ENCODE measurements at regions not wholly inside any gene's neighbourhood (a gene's known extent, or its start where the extent isn't known, plus 50 kb on each side); places are given as distances from the start of the nearest gene placed in this dataset.

DNA sequence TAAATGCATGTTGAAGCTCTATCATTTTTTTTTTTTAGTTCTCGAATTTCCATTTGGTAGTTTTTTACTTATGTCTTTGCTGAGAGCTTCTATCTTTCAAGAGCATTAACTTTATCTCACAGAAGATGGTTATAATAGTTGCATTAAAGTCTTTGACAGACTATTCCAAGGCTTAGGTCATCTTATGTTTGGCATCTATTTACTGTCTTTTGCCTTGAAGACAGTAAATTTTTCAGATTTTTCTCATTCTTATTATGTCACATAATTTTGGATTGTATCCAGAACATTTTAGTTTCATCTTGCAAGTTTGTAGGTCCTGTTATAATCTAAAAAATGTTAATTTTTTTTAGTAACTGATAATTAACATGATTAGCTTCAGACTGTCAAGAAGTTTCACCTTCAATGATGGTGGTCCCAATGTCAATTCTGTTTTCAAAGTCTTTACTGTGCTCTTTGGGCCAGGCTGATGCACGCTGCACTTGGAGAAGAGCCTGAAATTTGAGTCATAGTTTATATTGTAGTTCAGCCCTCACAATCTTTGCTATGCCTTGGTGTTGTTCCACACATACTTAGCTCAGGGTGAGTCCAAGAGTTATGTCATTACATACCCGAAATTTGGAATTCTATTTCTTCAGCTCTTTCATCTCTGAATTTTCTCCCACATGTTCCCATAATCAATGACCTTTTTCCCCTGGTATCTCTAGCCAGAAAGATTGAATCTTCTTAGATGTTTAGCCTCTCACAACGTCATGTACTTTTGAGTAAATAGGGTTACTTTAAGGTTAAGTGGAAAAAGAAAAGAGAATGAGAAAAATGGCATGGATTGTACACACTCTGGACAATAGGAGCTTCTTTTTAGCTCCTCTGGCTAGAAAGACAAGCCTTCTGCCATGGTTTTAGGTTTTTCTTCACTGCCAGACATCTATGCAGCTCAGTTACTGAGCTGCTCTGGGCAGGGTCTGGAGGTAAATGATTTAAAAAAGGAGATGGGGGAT is 110.3 kb upstream of the BTBD3 start (continued):
- TF ChIP-seq, protein P1, sequence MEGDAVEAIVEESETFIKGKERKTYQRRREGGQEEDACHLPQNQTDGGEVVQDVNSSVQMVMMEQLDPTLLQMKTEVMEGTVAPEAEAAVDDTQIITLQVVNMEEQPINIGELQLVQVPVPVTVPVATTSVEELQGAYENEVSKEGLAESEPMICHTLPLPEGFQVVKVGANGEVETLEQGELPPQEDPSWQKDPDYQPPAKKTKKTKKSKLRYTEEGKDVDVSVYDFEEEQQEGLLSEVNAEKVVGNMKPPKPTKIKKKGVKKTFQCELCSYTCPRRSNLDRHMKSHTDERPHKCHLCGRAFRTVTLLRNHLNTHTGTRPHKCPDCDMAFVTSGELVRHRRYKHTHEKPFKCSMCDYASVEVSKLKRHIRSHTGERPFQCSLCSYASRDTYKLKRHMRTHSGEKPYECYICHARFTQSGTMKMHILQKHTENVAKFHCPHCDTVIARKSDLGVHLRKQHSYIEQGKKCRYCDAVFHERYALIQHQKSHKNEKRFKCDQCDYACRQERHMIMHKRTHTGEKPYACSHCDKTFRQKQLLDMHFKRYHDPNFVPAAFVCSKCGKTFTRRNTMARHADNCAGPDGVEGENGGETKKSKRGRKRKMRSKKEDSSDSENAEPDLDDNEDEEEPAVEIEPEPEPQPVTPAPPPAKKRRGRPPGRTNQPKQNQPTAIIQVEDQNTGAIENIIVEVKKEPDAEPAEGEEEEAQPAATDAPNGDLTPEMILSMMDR (conservative IDR thresholded peaks at IDR 0.05; ENCODE audit: low read depth, low read length), result no peak
- TF ChIP-seq RFX5 (IDR thresholded peaks at IDR 0.05; ENCODE audit: low read depth, low read length) (no peak), SMC3 (IDR thresholded peaks at IDR 0.05; ENCODE audit: low read depth, low read length) (no peak)
